ENCODE measurements at regions not wholly inside any gene's neighbourhood (a gene's known extent, or its start where the extent isn't known, plus 50 kb on each side); places are given as distances from the start of the nearest gene placed in this dataset.

DNA sequence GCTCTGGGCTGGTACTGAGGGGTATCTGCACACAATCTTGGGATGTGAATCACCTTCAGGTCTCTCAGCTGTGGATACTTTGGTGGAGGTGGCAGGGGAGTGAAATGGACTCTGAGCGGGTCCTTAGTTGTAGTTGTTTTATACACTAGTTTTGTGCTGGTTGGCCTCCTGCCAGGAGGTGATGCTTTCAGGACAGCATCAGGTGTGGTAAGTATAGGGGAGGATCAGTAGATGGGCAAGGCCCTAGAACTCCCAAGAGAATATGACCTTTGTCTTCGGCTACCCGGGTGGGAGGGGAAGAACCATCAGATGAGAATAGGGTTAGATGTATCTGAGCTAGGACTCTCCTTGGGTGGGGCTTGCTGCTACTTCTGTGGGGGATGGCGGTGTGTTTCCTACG is 2284.3 kb upstream of the PCDH20 start:
- no peak for TF ChIP-seq CTCF (IDR thresholded peaks at IDR 0.05; ENCODE audit: low read depth, low read length)
- no peak for DNase-seq (ENCODE audit: extremely low read depth, low read depth)

DNA sequence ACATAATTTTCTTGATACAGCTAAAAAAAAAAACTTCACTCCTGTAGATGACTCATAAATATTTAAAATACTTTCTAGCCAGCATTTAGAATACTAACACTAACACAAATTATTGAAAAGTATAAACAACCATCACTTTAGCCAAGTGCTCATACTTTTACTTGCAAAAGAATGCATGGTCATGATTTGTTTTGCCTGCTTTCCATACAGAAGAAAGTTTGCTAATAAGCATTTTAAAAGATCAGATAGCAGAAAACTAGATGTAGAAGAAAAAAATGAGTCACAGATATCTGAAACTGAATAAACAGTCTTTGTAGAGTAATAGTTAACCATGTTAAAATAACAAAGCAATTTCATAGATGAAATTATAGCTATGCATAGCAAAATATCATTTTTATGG is 2280.4 kb upstream of the PCDH20 start:
- no peak for TF ChIP-seq CTCF (IDR thresholded peaks at IDR 0.05; ENCODE audit: low read depth, low read length)
- no peak for DNase-seq (ENCODE audit: extremely low read depth, low read depth)

GRCh38 chr13:63693696-63694095 is 2278.0 kb upstream of the PCDH20 start:
- DNase-seq (ENCODE audit: extremely low read depth, low read depth): no peak

DNA sequence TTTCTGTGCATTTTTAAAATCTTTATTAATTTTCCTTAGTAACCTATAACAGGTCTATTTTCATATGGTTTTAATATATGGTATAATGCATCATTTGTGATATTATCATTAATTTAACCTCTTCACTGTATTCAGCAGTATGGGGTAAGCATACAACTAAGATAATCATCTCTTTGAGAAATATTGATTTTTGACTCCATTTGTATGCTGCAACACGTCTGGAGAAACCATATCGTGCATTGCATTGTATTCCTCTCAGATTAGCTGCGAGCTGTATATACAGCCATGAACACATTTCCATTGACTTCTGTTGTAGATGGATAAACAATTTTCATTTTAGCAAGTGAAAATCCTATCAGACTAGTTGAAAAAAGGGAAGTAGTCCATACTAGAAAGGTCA is 2275.8 kb upstream of the PCDH20 start:
- no peak for DNase-seq (ENCODE audit: extremely low read depth, low read depth)
- TF ChIP-seq CTCF (IDR thresholded peaks at IDR 0.05; ENCODE audit: low read depth, low read length): no peak

More at GRCh38 chr13:63693696-63694095, 2278.0 kb upstream of the PCDH20 start:
- TF ChIP-seq CTCF (IDR thresholded peaks at IDR 0.05; ENCODE audit: low read depth, low read length): no peak

- no peak for DNase-seq (ENCODE audit: extremely low read depth, low read depth)
- TF ChIP-seq CTCF (IDR thresholded peaks at IDR 0.05; ENCODE audit: low read depth, low read length): no peak
Measured at GRCh38 chr13:63690672-63691071, 2275.0 kb upstream of the PCDH20 start.

GRCh38 chr13:63684822-63685221 is 2269.2 kb upstream of the PCDH20 start:
- DNase-seq (ENCODE audit: extremely low read depth, low read depth): no peak
- TF ChIP-seq CTCF (IDR thresholded peaks at IDR 0.05; ENCODE audit: low read depth, low read length): no peak

- TF ChIP-seq CTCF (IDR thresholded peaks at IDR 0.05; ENCODE audit: low read depth, low read length): no peak
- DNase-seq (ENCODE audit: extremely low read depth, low read depth): no peak
Measured at GRCh38 chr13:63680704-63681103, 2265.1 kb upstream of the PCDH20 start.

Data from AG09319 (cell line).